ENCODE measurements at regions not wholly inside any gene's neighbourhood (a gene's known extent, or its start where the extent isn't known, plus 50 kb on each side); places are given as distances from the start of the nearest gene placed in this dataset.

DNA sequence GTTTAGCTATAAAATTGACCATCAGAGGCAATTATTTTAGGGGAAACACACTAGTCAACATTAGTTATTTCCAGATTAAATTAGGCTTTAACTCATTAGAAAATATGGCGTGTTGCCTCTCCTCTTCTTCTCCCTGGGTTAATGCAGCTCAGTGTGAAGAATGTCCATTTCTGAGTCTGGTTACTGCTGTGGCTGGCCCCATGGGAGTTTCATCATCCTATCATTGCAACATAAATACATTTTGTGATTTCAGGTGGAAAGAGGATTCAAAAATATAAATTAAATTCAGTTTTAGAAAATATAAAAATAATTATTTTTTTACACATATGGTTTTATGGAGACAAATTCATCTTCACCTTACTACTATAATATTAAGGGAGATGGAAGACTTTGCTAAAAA, 288.5 kb upstream of the ARSJ start:
- Mint-ChIP-seq H3K27ac (no peak overlapping the region), H3K36me3 (no peaks in the 10 kb centered on the region)
- H3K36me3 ChIP-seq (ENCODE audit: control insufficient read depth, insufficient read depth, low read length): no peaks in the 10 kb centered on the region

DNA sequence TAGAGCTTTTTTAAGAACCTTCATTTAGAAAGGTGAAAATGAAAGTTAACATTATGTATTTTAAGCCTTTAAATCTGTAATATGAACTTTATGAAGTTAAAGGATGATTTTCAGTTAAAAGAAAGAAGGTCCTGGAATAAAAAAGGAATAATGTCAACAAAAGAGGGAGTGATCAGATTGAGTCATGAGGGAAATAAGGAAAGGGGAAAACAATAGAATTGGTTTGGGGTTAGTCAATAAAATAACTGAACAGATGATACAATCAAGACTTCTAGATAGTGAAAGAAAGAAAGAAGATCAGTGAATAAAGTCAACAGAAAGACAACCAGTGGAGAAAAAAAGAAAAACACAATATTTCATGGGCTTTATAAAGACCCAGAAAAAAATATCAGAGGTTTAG, 291.6 kb upstream of the ARSJ start:
- H3K36me3 ChIP-seq (ENCODE audit: control insufficient read depth, insufficient read depth, low read length): no peaks in the 10 kb centered on the region
- H3K9me3 ChIP-seq (ENCODE audit: control insufficient read depth, insufficient read depth, low read length): no peaks in the 10 kb centered on the region
- no peak for ATAC-seq
- Mint-ChIP-seq H3K27me3 (ENCODE audit: low read depth in 2 of 2) (no peaks in the 10 kb centered on the region), H3K36me3 (no peaks in the 10 kb centered on the region), H3K4me1 (no peaks in the 10 kb centered on the region), H3K27ac (no peak overlapping the region), H3K4me3 (no peak overlapping the region), H3K9me3 (peaks cover 0 to 4% of the 10 kb centered on the region in 2 donors)
- no peaks in the 10 kb centered on the region for H3K27me3 ChIP-seq (ENCODE audit: control insufficient read depth, insufficient read depth, low read length)
- TF ChIP-seq CTCF (IDR thresholded peaks at IDR 0.05): no peak
- H3K4me3 ChIP-seq (ENCODE audit: low read length): no peak overlapping the region
- no peak for DNase-seq
- H3K4me1 ChIP-seq (ENCODE audit: control insufficient read depth, insufficient read depth, low read length): no peaks in the 10 kb centered on the region
- intact Hi-C loops (cut with micrococcal nuclease): no loop called here
- no peak overlapping the region for H3K27ac ChIP-seq (ENCODE audit: low read length)

More for the DNA sequence above, 288.5 kb upstream of the ARSJ start:
- Mint-ChIP-seq H3K4me3 (no peak overlapping the region), H3K9me3 (peaks cover 0 to 6% of the 10 kb centered on the region in 2 donors), H3K27me3 (ENCODE audit: low read depth in 2 of 2) (no peaks in the 10 kb centered on the region), H3K4me1 (no peaks in the 10 kb centered on the region)
- H3K27ac ChIP-seq (ENCODE audit: low read length): no peak overlapping the region
- H3K4me3 ChIP-seq (ENCODE audit: low read length): no peak overlapping the region
- intact Hi-C loops (cut with micrococcal nuclease): no loop called here
- 78% methylated on average over 1 of the region's 1 CpG for WGBS (ENCODE audit: insufficient coverage)
- ATAC-seq (no peak), DNase-seq (no peak)
- no peaks in the 10 kb centered on the region for H3K27me3 ChIP-seq (ENCODE audit: control insufficient read depth, insufficient read depth, low read length)
- H3K4me1 ChIP-seq (ENCODE audit: control insufficient read depth, insufficient read depth, low read length): no peaks in the 10 kb centered on the region
- no peaks in the 10 kb centered on the region for H3K9me3 ChIP-seq (ENCODE audit: control insufficient read depth, insufficient read depth, low read length)
- no peak for TF ChIP-seq CTCF (IDR thresholded peaks at IDR 0.05)

DNA sequence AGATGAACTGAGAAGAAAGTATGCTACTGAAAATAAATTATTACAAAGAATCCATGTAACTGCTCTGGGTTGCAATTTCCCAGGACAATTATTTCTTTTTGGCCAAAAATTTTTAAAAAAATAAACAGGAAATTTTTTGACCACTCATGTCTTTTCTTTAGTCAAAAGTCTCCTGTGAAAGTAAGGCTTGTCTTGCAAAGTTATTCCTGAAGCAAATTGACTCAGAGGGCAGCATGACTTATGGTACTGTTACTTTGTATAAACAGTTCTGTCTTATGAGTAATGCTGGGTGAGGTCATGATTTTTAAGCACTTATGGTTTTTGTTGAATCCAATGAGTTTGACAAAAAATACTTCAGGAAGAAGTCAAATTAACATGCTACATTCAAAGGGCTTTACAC, 292.8 kb upstream of the ARSJ start:
- intact Hi-C loops (cut with micrococcal nuclease): no loop called here
- H3K9me3 Mint-ChIP-seq: peaks cover 0 to 4% of the 10 kb centered on the region in 2 donors
- TF ChIP-seq CTCF (IDR thresholded peaks at IDR 0.05): no peak

GRCh38 chr4:114273238-114273637, 293.8 kb upstream of the ARSJ start:
- Mint-ChIP-seq H3K4me1 (no peaks in the 10 kb centered on the region), H3K9me3 (peaks cover 0 to 8% of the 10 kb centered on the region in 2 donors), H3K27me3 (ENCODE audit: low read depth in 2 of 2) (no peaks in the 10 kb centered on the region), H3K4me3 (no peak overlapping the region), H3K36me3 (no peaks in the 10 kb centered on the region), H3K27ac (no peak overlapping the region)
- no peak for DNase-seq
- Histone ChIP-seq H3K4me1 (ENCODE audit: control insufficient read depth, insufficient read depth, low read length) (no peaks in the 10 kb centered on the region), H3K27ac (ENCODE audit: low read length) (no peak overlapping the region), H3K9me3 (ENCODE audit: control insufficient read depth, insufficient read depth, low read length) (no peaks in the 10 kb centered on the region), H3K4me3 (ENCODE audit: low read length) (no peak overlapping the region), H3K36me3 (ENCODE audit: control insufficient read depth, insufficient read depth, low read length) (no peaks in the 10 kb centered on the region), H3K27me3 (ENCODE audit: control insufficient read depth, insufficient read depth, low read length) (no peaks in the 10 kb centered on the region)
- intact Hi-C loops (cut with micrococcal nuclease): no loop called here
- no peak for ATAC-seq
- WGBS (ENCODE audit: insufficient coverage): no CpG with 5 or more reads among the region's 1 CpG
- no peak for TF ChIP-seq CTCF (IDR thresholded peaks at IDR 0.05)

More for the DNA sequence above, 292.8 kb upstream of the ARSJ start:
- no peak for ATAC-seq
- no peaks in the 10 kb centered on the region for H3K9me3 ChIP-seq (ENCODE audit: control insufficient read depth, insufficient read depth, low read length)
- H3K4me1 ChIP-seq (ENCODE audit: control insufficient read depth, insufficient read depth, low read length): no peaks in the 10 kb centered on the region
- Mint-ChIP-seq H3K4me1 (no peaks in the 10 kb centered on the region), H3K27ac (no peak overlapping the region), H3K4me3 (no peak overlapping the region), H3K27me3 (ENCODE audit: low read depth in 2 of 2) (no peaks in the 10 kb centered on the region), H3K36me3 (no peaks in the 10 kb centered on the region)
- DNase-seq: no peak
- no peaks in the 10 kb centered on the region for H3K36me3 ChIP-seq (ENCODE audit: control insufficient read depth, insufficient read depth, low read length)
- H3K4me3 ChIP-seq (ENCODE audit: low read length): no peak overlapping the region
- no peak overlapping the region for H3K27ac ChIP-seq (ENCODE audit: low read length)
- no peaks in the 10 kb centered on the region for H3K27me3 ChIP-seq (ENCODE audit: control insufficient read depth, insufficient read depth, low read length)
